Left lung (tissue), 4 donors: ENCODE measurements at regions not wholly inside any gene's neighbourhood (a gene's known extent, or its start where the extent isn't known, plus 50 kb on each side); places are given as distances from the start of the nearest gene placed in this dataset.

Source experiments
- ATAC-seq: fragments of 200-7000 bp; cut with Tn5 transposase; one replicate; pipeline ENCODE4 v1.9.1; 2020; ENCODE audit warnings: moderate library complexity
- DNase-seq, 4 donors: peaks; one replicate each; pipeline ENCODE4 v3.0.0-alpha.2; 2013 to 2020
- H3K27ac ChIP-seq, 2 donors: fragments of 200-600 bp; sonication (generic) in 1 of 2; one replicate each; pipeline versions ENCODE4 v1.5.0 to v1.8.0; 2020 to 2021
- H3K27me3 ChIP-seq, 2 donors: fragments of 200-600 bp; sonication (generic) in 1 of 2; one replicate each; pipeline versions ENCODE4 v1.5.0 to v1.8.0; 2020 to 2021
- H3K36me3 ChIP-seq, 2 donors: fragments of 200-600 bp; sonication (generic) in 1 of 2; one replicate each; pipeline versions ENCODE4 v1.5.0 to v1.8.0; 2020 to 2021
- H3K4me1 ChIP-seq, 2 donors: fragments of 200-600 bp; one replicate each; pipeline ENCODE4 v1.8.0; 2021
- H3K4me3 ChIP-seq, 2 donors: fragments of 200-600 bp; sonication (generic) in 1 of 2; one replicate each; pipeline versions ENCODE4 v1.5.0 to v1.8.0; 2020 to 2021; ENCODE audit warnings: mild to moderate bottlenecking in 1 of 2
- H3K9me3 ChIP-seq, 2 donors: fragments of 200-600 bp; sonication (generic) in 1 of 2; one replicate each; pipeline versions ENCODE4 v1.5.0 to v1.8.0; 2020 to 2021
- CTCF ChIP-seq, 2 donors: fragments of 200-600 bp; sonication (generic) in 1 of 2; IDR thresholded peaks; one replicate each; pipeline versions ENCODE4 v1.5.0 to v1.8.0; 2021; ENCODE audit warnings: antibody characterized with exemption in 2 of 2
- intact Hi-C, 2 donors: fragments of 100-400 bp; cut with DNase I; formaldehyde crosslinking; loops; one replicate each; pipeline versions ENCODE4 v1.11.2 to v1.14.2; 2022
- donor health status: DM: no; HTN: yes; CAD: no.
- donor health status: DM: no; HTN: no; CAD: no.

- Histone ChIP-seq H3K27me3 (no peaks in the 10 kb centered on the region), H3K27ac (no peak overlapping the region), H3K9me3 (no peaks in the 10 kb centered on the region), H3K36me3 (no peaks in the 10 kb centered on the region), H3K4me1 (no peaks in the 10 kb centered on the region), H3K4me3 (no peak overlapping the region)
- ATAC-seq (no peak), DNase-seq (no peak)
- intact Hi-C loops: no loop called here
- TF ChIP-seq CTCF (IDR thresholded peaks at IDR 0.05): no peak
Measured at GRCh38 chr4:153906231-153906630, 117.3 kb upstream of the SFRP2 start.

GRCh38 chr4:153905231-153905630, 116.3 kb upstream of the SFRP2 start:
- Histone ChIP-seq H3K4me3 (no peak overlapping the region), H3K4me1 (no peaks in the 10 kb centered on the region), H3K27me3 (no peaks in the 10 kb centered on the region), H3K27ac (no peak overlapping the region), H3K9me3 (no peaks in the 10 kb centered on the region), H3K36me3 (no peaks in the 10 kb centered on the region)
- no peak for DNase-seq
- ATAC-seq: no peak
- intact Hi-C loops: no loop called here
- no peak for TF ChIP-seq CTCF (IDR thresholded peaks at IDR 0.05)

GRCh38 chr4:153904011-153904410, 115.1 kb upstream of the SFRP2 start:
- no peaks in the 10 kb centered on the region for H3K27me3 ChIP-seq
- H3K4me3 ChIP-seq: no peak overlapping the region
- no peaks in the 10 kb centered on the region for H3K36me3 ChIP-seq
- H3K9me3 ChIP-seq: no peaks in the 10 kb centered on the region
- no peak overlapping the region for H3K27ac ChIP-seq
- intact Hi-C loops: no loop called here
- no peak for ATAC-seq
- TF ChIP-seq CTCF (IDR thresholded peaks at IDR 0.05): no peak
- no peak for DNase-seq
- H3K4me1 ChIP-seq: no peaks in the 10 kb centered on the region

- Histone ChIP-seq H3K9me3 (no peaks in the 10 kb centered on the region), H3K4me3 (no peak overlapping the region), H3K4me1 (no peaks in the 10 kb centered on the region), H3K27ac (no peak overlapping the region), H3K36me3 (no peaks in the 10 kb centered on the region), H3K27me3 (no peaks in the 10 kb centered on the region)
- ATAC-seq (no peak), DNase-seq (no peak)
- no peak for TF ChIP-seq CTCF (IDR thresholded peaks at IDR 0.05)
- intact Hi-C loops: no loop called here
Measured at GRCh38 chr4:153901220-153901619, 112.3 kb upstream of the SFRP2 start.

DNA sequence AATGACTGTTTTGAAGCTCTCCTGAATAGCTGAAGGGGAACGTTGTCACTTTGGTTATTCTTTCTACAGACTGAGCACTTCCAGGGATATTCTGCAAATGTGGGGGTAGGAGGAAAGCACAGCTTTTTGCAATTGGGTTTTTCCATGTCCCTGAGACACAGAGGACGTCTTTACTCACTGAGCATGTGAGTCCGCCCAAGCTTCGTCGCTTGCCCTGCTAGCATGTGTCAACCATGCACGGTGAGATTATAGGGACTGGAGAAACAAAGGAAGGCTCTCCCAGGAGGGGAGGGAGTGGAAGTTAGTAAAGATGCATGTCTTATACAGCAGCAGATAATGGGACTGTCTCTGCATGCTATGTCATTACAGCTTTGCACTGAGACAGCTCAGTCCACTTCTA, 111.5 kb upstream of the SFRP2 start:
- intact Hi-C loops: no loop called here
- ATAC-seq: no peak
- no peaks in the 10 kb centered on the region for H3K36me3 ChIP-seq

More for the DNA sequence above, 111.5 kb upstream of the SFRP2 start:
- no peak for DNase-seq
- H3K4me3 ChIP-seq: no peak overlapping the region
- H3K9me3 ChIP-seq: no peaks in the 10 kb centered on the region
- TF ChIP-seq CTCF (IDR thresholded peaks at IDR 0.05): no peak
- no peaks in the 10 kb centered on the region for H3K4me1 ChIP-seq
- no peak overlapping the region for H3K27ac ChIP-seq
- no peaks in the 10 kb centered on the region for H3K27me3 ChIP-seq
